Upper lobe of left lung (tissue), 4 donors: ENCODE measurements at regions not wholly inside any gene's neighbourhood (a gene's known extent, or its start where the extent isn't known, plus 50 kb on each side); places are given as distances from the start of the nearest gene placed in this dataset.

Experiments
- POLR2A ChIP-seq, 4 donors: fragments of 450-650 bp; IDR thresholded peaks; one replicate each; pipeline ENCODE4 v1.5.1; 2016 to 2017; ENCODE audit warnings: antibody characterized with exemption in 4 of 4, mild to moderate bottlenecking in 2 of 4
- POLR2AphosphoS5 ChIP-seq, 2 donors: sonication (generic); formaldehyde crosslinking; IDR thresholded peaks; one replicate each; pipeline ENCODE4 v1.5.1; 2017; ENCODE audit warnings: antibody characterized with exemption in 2 of 2
- TF ChIP-seq, protein P1 (sequence below), 6 experiments: fragments of 450-650 bp in 4 of 6; fragments of 200-600 bp in 2 of 6; sonication (generic) in 2 of 6; IDR thresholded peaks; one replicate each; pipeline ENCODE4 v1.5.1; 2016 to 2019; ENCODE audit warnings: antibody characterized with exemption in 6 of 6

GRCh38 chr7:116327135-116327534 is 116.8 kb downstream of the TES start:
- TF ChIP-seq, protein P1, sequence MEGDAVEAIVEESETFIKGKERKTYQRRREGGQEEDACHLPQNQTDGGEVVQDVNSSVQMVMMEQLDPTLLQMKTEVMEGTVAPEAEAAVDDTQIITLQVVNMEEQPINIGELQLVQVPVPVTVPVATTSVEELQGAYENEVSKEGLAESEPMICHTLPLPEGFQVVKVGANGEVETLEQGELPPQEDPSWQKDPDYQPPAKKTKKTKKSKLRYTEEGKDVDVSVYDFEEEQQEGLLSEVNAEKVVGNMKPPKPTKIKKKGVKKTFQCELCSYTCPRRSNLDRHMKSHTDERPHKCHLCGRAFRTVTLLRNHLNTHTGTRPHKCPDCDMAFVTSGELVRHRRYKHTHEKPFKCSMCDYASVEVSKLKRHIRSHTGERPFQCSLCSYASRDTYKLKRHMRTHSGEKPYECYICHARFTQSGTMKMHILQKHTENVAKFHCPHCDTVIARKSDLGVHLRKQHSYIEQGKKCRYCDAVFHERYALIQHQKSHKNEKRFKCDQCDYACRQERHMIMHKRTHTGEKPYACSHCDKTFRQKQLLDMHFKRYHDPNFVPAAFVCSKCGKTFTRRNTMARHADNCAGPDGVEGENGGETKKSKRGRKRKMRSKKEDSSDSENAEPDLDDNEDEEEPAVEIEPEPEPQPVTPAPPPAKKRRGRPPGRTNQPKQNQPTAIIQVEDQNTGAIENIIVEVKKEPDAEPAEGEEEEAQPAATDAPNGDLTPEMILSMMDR (IDR thresholded peaks at IDR 0.05), result no peak
- TF ChIP-seq POLR2A (IDR thresholded peaks at IDR 0.05), result no peak
- TF ChIP-seq POLR2AphosphoS5 (IDR thresholded peaks at IDR 0.05), result no peak
